ENCODE measurements at regions not wholly inside any gene's neighbourhood (a gene's known extent, or its start where the extent isn't known, plus 50 kb on each side); places are given as distances from the start of the nearest gene placed in this dataset.
"Not testable (repeated sequence)": the region's sequence is repeated elsewhere in the genome, so short reads cannot be mapped to it uniquely, and the experiment has no call there.

DNA sequence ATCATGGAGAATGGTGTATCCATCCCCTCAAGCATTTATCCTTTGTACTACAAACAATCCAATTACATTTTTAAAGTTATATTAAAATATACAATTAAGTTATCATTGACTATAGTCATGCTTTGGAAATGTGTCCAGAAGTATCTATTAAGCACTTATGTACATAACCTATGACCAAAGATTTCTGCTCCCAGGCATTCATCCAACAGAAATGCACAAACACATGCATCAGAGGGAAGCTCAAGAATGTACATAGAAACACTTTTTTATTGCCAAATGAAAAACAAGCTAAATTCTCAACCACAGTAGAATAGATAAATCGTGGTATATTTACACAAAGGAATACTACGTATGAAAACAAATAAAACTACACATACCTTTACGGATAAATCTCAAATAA lies 700.5 kb upstream of the ZNF608 start:
- peak; percentile 44 for DNase-seq (ENCODE audit: low read depth)
- TF ChIP-seq, protein P1, sequence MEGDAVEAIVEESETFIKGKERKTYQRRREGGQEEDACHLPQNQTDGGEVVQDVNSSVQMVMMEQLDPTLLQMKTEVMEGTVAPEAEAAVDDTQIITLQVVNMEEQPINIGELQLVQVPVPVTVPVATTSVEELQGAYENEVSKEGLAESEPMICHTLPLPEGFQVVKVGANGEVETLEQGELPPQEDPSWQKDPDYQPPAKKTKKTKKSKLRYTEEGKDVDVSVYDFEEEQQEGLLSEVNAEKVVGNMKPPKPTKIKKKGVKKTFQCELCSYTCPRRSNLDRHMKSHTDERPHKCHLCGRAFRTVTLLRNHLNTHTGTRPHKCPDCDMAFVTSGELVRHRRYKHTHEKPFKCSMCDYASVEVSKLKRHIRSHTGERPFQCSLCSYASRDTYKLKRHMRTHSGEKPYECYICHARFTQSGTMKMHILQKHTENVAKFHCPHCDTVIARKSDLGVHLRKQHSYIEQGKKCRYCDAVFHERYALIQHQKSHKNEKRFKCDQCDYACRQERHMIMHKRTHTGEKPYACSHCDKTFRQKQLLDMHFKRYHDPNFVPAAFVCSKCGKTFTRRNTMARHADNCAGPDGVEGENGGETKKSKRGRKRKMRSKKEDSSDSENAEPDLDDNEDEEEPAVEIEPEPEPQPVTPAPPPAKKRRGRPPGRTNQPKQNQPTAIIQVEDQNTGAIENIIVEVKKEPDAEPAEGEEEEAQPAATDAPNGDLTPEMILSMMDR (IDR thresholded peaks at IDR 0.05; ENCODE audit: low read depth, low read length, missing control alignments): no peak
- in situ Hi-C loops (cut with HindIII; ENCODE audit: low sequenced_read_pairs): no loop called here
- no peak overlapping the region for H3K4me3 ChIP-seq (ENCODE audit: low read depth, low read length)

DNA sequence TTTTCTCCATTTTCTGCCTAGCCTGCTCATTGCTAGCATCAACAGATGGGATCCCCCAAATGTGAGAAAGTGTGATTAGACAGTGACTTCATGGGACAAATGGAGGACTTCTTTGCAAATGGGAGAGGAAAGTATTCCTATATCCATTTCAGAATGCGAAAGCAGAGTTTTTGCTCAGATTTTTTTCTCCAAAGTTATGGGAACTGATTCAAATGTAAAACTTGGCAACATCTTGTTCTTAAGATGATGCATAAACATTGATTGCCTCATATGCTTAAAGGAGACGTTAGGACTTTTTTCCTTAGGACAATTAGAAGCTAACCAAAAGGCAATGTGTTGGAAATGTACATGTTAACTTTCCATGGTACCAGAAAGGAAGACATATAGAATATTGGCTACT lies 704.3 kb upstream of the ZNF608 start:
- in situ Hi-C loops (cut with HindIII; ENCODE audit: low sequenced_read_pairs): no loop called here
- no peak overlapping the region for H3K4me3 ChIP-seq (ENCODE audit: low read depth, low read length)
- DNase-seq (ENCODE audit: low read depth): no peak
- TF ChIP-seq, protein P1 (IDR thresholded peaks at IDR 0.05; ENCODE audit: low read depth, low read length, missing control alignments): no peak

DNA sequence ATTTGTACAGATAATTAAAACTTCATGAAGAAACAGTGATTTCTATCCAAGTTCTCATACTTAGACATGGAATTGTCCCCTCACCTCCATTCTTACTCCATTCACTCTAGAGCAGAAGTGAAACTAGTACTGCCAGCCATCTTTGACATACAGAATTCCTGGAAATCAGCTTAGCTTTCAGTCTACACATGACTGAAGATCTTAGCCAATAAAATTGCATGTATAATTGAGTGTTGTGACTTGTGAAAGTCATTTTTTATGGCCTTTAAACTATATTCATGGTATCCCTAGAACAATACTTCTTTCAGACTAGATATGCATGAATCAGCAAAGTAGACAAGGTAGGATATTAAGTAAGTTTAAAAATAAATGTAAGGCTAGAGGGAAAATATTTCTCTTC lies 705.2 kb upstream of the ZNF608 start:
- DNase-seq (ENCODE audit: low read depth): no peak
- in situ Hi-C loops (cut with HindIII; ENCODE audit: low sequenced_read_pairs): no loop called here
- H3K4me3 ChIP-seq (ENCODE audit: low read depth, low read length): no peak overlapping the region
- TF ChIP-seq, protein P1 (IDR thresholded peaks at IDR 0.05; ENCODE audit: low read depth, low read length, missing control alignments): no peak

GRCh38 chr5:125452991-125453390 lies 706.6 kb upstream of the ZNF608 start:
- no peak overlapping the region for H3K4me3 ChIP-seq (ENCODE audit: low read depth, low read length)
- no peak for DNase-seq (ENCODE audit: low read depth)
- in situ Hi-C loops (cut with HindIII; ENCODE audit: low sequenced_read_pairs): no loop called here
- TF ChIP-seq, protein P1 (IDR thresholded peaks at IDR 0.05; ENCODE audit: low read depth, low read length, missing control alignments): no peak

GRCh38 chr5:125455041-125455440 lies 708.6 kb upstream of the ZNF608 start:
- DNase-seq (ENCODE audit: low read depth): no peak
- TF ChIP-seq, protein P1 (IDR thresholded peaks at IDR 0.05; ENCODE audit: low read depth, low read length, missing control alignments): no peak
- in situ Hi-C loops (cut with HindIII; ENCODE audit: low sequenced_read_pairs): no loop called here
- no peak overlapping the region for H3K4me3 ChIP-seq (ENCODE audit: low read depth, low read length)

DNA sequence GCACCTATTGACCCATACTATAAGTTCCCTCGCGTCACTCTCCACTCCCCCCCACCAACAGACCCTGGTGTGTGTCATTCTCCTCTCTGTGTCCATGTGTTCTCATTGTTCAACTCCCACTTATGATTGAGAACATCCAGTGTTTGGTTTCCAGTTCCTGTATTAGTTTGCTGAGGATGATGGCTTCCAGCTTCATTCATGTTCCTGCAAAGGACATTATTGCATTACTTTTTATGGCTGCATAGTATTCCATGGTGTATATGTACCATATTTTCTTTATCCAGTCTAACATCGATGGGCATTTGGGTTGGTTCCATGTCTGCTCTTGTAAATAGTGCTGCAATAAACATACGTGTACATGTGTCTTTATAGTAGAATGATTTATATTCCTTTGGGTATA lies 709.6 kb upstream of the ZNF608 start:
- in situ Hi-C loops (cut with HindIII; ENCODE audit: low sequenced_read_pairs); H3K4me3 ChIP-seq (ENCODE audit: low read depth, low read length); DNase-seq (ENCODE audit: low read depth): not testable (repeated sequence)

GRCh38 chr5:125457617-125458016 lies 711.2 kb upstream of the ZNF608 start:
- in situ Hi-C loops (cut with HindIII; ENCODE audit: low sequenced_read_pairs): no loop called here
- no peak overlapping the region for H3K4me3 ChIP-seq (ENCODE audit: low read depth, low read length)
- TF ChIP-seq, protein P1 (IDR thresholded peaks at IDR 0.05; ENCODE audit: low read depth, low read length, missing control alignments): no peak
- DNase-seq (ENCODE audit: low read depth): no peak

DNA sequence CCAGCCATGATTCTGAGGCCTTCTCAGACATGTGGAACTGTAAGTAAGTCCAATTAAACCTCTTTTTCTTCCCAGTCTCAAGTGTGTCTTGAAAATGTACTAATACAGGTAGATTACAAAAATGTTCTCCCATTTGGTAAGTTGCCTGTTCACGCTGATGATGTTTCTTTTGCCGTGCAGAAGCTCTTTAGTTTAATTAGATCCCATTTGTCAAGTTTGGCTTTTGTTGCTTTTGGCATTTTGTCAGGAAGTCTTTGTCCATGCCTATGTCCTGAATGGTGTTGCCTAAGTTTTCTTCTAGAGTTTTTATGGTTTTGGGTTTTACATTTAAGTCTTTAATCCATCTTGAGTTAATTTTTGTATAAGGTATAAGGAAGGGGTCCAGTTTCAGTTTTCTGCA lies 712.5 kb upstream of the ZNF608 start:
- H3K4me3 ChIP-seq (ENCODE audit: low read depth, low read length); in situ Hi-C loops (cut with HindIII; ENCODE audit: low sequenced_read_pairs); DNase-seq (ENCODE audit: low read depth): not testable (repeated sequence)
